ENCODE measurements at regions not wholly inside any gene's neighbourhood (a gene's known extent, or its start where the extent isn't known, plus 50 kb on each side); places are given as distances from the start of the nearest gene placed in this dataset.

DNA sequence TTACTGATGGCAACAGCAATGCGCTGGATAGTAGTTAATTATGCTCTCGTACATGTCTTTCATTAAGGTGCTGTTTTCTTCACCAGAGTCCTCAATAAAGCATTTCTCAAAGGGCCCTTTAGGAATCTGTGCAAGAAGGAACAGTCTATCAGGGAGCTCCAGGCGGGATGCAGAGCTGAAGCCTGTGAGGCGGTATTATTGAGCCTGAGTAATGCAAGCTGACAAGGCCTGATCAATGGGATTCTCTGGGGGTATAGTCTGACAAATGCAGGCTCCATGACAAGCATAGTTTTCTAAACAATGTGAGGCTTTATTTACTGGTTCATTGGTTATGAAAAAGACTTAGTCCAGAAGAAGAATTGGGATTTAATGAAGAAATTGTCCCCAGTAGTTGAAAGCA is 530.9 kb upstream of the CBLB start:
- intact Hi-C loops (cut with micrococcal nuclease) = no loop called here
- TF ChIP-seq, protein P1, sequence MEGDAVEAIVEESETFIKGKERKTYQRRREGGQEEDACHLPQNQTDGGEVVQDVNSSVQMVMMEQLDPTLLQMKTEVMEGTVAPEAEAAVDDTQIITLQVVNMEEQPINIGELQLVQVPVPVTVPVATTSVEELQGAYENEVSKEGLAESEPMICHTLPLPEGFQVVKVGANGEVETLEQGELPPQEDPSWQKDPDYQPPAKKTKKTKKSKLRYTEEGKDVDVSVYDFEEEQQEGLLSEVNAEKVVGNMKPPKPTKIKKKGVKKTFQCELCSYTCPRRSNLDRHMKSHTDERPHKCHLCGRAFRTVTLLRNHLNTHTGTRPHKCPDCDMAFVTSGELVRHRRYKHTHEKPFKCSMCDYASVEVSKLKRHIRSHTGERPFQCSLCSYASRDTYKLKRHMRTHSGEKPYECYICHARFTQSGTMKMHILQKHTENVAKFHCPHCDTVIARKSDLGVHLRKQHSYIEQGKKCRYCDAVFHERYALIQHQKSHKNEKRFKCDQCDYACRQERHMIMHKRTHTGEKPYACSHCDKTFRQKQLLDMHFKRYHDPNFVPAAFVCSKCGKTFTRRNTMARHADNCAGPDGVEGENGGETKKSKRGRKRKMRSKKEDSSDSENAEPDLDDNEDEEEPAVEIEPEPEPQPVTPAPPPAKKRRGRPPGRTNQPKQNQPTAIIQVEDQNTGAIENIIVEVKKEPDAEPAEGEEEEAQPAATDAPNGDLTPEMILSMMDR (IDR thresholded peaks at IDR 0.05; ENCODE audit: borderline replicate concordance) = no peak
- Histone ChIP-seq H3K27me3 (ENCODE audit: low read depth) (no peaks in the 10 kb centered on the region), H3K27ac (replicated peaks) (no peak overlapping the region), H3K9me3 (replicated peaks) (no peaks in the 10 kb centered on the region), H3K4me1 (no peaks in the 10 kb centered on the region), H3K36me3 (no peaks in the 10 kb centered on the region), H3K4me3 (no peak overlapping the region)
- no peak for DNase-seq

DNA sequence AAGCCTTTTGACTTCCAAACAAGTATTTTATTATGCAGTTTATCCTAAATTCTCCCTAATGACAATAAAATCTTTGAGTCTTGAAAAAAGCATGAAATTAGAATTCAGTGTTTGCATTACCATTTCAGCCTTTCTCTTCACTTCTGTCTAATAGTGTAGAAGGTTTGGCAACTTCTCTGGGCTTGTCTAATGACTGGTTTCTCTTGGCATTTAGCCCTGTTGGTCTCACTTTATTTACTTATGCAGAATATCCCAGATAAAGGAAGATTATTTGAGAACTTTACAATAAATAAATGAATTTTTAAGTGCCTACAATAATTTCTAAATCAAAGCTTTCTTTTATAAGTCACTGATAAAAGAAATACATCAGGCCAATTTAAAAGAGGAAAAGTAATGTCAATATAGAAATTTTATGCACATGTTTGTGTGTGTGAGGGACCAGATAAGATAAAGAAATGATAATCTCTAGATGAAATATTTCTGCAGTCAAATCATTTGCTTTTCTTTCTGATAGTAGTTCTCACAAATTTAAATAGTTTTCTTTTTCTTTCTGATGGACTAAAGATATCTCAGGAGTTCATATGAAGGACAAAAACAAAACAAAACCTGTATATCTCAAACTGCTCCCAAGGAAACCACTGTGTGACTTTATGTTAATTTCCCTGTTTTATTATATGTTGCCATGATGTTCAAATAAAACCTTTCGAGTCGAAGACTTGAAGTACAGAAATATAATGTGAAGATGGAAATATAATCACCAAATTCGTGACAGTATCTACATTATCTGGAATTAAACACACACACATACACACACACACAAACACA is 533.1 kb upstream of the CBLB start:
- TF ChIP-seq, protein P1 (IDR thresholded peaks at IDR 0.05; ENCODE audit: borderline replicate concordance) = no peak
- H3K27me3 ChIP-seq (ENCODE audit: low read depth) = no peaks in the 10 kb centered on the region
- H3K4me3 ChIP-seq = no peak overlapping the region
- intact Hi-C loops (cut with micrococcal nuclease) = no loop called here
- H3K4me1 ChIP-seq = no peaks in the 10 kb centered on the region
- DNase-seq = no peak
- H3K9me3 ChIP-seq (replicated peaks) = no peaks in the 10 kb centered on the region
- H3K36me3 ChIP-seq = no peaks in the 10 kb centered on the region
- H3K27ac ChIP-seq (replicated peaks) = no peak overlapping the region

DNA sequence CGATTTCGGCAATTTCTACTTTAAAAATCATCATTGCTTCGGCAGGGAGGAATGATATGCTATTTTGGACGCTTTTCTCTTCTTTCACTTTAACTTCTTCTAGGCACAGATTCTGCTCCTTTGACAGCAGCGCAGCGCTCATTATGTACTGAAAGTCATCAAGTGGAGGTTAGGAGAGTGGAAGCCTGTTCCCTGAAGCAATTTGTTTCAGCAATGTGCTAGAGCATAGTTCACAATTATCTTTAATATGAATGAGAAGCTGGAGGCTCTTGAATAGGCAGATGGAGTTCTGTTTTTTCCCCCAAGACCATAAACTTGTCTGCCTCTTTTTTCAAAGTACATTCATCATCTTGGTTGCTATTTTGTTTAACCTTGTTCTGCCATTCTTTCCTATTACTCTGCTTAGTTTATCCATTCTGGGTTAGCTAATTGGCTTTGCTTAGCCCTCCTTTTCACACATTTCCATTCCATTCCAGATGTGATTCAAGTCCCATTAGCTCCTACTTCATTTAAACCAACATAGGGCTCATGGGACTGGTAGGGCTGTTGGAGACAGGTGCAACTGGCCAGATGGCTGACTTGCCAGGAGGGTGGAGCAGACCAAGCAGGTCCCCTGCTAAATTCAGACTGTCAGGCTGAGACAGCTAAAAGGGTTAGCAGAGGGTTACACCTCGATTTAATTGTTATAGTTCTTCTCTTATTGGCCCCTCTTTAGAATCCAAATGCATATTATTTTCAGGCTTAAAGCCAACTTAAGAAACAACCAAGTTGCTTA is 534.7 kb upstream of the CBLB start:
- H3K27ac ChIP-seq (replicated peaks) = no peak overlapping the region
- no peak overlapping the region for H3K4me3 ChIP-seq
- H3K9me3 ChIP-seq (replicated peaks) = no peaks in the 10 kb centered on the region
- H3K36me3 ChIP-seq = no peaks in the 10 kb centered on the region
- no peaks in the 10 kb centered on the region for H3K27me3 ChIP-seq (ENCODE audit: low read depth)
- H3K4me1 ChIP-seq = no peaks in the 10 kb centered on the region
- TF ChIP-seq, protein P1 (IDR thresholded peaks at IDR 0.05; ENCODE audit: borderline replicate concordance) = no peak
- DNase-seq = no peak
- intact Hi-C loops (cut with micrococcal nuclease) = no loop called here

DNA sequence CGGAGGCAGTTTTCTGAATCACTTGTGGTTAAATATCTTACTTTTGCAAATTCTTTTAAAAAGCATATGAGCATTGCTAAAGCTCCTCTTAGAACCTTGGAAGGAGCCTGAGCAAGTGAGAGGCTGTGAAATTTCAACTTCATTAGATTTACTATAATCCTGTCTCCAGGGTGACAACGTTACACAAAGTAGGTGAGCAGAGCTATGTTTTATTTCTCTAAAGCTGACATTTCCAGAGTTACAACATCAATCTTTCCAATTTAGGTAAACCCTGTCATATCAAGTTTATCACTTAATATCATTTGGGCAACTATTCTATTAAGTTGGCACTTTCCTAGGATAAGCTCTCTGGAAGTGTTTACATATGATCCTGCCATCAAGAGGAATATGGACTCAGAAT is 544.9 kb upstream of the CBLB start:
- H3K4me1 ChIP-seq = no peaks in the 10 kb centered on the region
- no peak overlapping the region for H3K4me3 ChIP-seq
- no peaks in the 10 kb centered on the region for H3K36me3 ChIP-seq
- TF ChIP-seq, protein P1 (IDR thresholded peaks at IDR 0.05; ENCODE audit: borderline replicate concordance) = no peak
- peaks cover 10% of the 10 kb centered on the region for H3K9me3 ChIP-seq (replicated peaks)
- intact Hi-C loops (cut with micrococcal nuclease) = no loop called here
- H3K27me3 ChIP-seq (ENCODE audit: low read depth) = no peaks in the 10 kb centered on the region
- DNase-seq = no peak
- H3K27ac ChIP-seq (replicated peaks) = no peak overlapping the region

DNA sequence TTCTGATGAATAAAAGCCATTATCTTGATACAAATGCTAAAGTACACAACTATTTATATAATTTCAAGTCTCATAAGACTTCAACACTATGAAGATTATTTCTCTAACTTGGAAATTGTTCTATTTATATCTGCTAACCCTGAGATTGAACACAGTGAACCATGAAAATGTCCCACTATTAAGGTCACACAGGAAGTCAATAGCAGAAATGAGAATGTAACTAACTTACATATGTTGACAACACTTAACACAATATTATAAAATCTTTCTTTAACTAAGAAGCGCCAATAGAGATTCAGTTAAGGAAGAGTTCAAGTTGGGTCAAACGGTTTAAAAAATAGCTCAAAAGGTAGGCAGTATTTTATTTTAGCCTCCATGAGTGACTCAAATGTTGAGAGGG is 551.8 kb upstream of the CBLB start:
- H3K36me3 ChIP-seq = no peaks in the 10 kb centered on the region
- intact Hi-C loops (cut with micrococcal nuclease) = no loop called here
- TF ChIP-seq, protein P1 (IDR thresholded peaks at IDR 0.05; ENCODE audit: borderline replicate concordance) = no peak
- H3K9me3 ChIP-seq (replicated peaks) = peaks cover 3% of the 10 kb centered on the region
- H3K4me3 ChIP-seq = no peak overlapping the region
- H3K4me1 ChIP-seq = peaks cover 4% of the 10 kb centered on the region
- no peaks in the 10 kb centered on the region for H3K27me3 ChIP-seq (ENCODE audit: low read depth)
- no peak overlapping the region for H3K27ac ChIP-seq (replicated peaks)
- no peak for DNase-seq
